H9 (cell line): ENCODE measurements at regions not wholly inside any gene's neighbourhood (a gene's known extent, or its start where the extent isn't known, plus 50 kb on each side); places are given as distances from the start of the nearest gene placed in this dataset.

Experiments used
- DNase-seq: peaks from one replicate; pipeline ENCODE4 v3.0.0-alpha.2; 2017
- H2AFZ ChIP-seq: one replicate; pipeline ENCODE4 v1.6.1; 2013; ENCODE audit warnings: mild to moderate bottlenecking, low read length, control low read depth, moderate library complexity
- H2AK5ac ChIP-seq: 2 replicates; pipeline ENCODE4 v1.6.1; 2013; ENCODE audit warnings: low read length, control low read depth, mixed read lengths; ENCODE audit not compliant: insufficient read length
- H2BK120ac ChIP-seq: one replicate; pipeline ENCODE4 v1.6.1; 2013; ENCODE audit warnings: low read depth, mild to moderate bottlenecking, low read length, control low read depth, inconsistent platforms; ENCODE audit not compliant: poor library complexity, severe bottlenecking
- H2BK12ac ChIP-seq: 2 replicates; pipeline ENCODE4 v1.6.1; 2013; ENCODE audit warnings: low read length, control low read depth, mixed read lengths, low read depth; ENCODE audit not compliant: insufficient read length
- H2BK15ac ChIP-seq: 2 replicates; pipeline ENCODE4 v1.6.1; 2013; ENCODE audit warnings: low read depth, low read length, control low read depth
- H2BK20ac ChIP-seq: one replicate; pipeline ENCODE4 v1.6.1; 2013; ENCODE audit warnings: low read depth, mild to moderate bottlenecking, low read length, control low read depth, inconsistent platforms; ENCODE audit not compliant: poor library complexity, severe bottlenecking
- H2BK5ac ChIP-seq: 2 replicates; pipeline ENCODE4 v1.6.1; 2013; ENCODE audit warnings: low read length, control low read depth, mixed read lengths; ENCODE audit not compliant: insufficient read length
- H3K14ac ChIP-seq: 2 replicates; pipeline ENCODE4 v1.6.1; 2013; ENCODE audit warnings: low read length, control low read depth; ENCODE audit not compliant: insufficient read depth
- H3K18ac ChIP-seq: 2 replicates; pipeline ENCODE4 v1.6.1; 2013; ENCODE audit warnings: low read depth, mild to moderate bottlenecking, mixed read lengths, low read length, control low read depth; ENCODE audit not compliant: insufficient read length
- H3K23ac ChIP-seq: 2 replicates; pipeline ENCODE4 v1.6.1; 2013; ENCODE audit warnings: low read length, control low read depth, mixed read lengths, low read depth; ENCODE audit not compliant: insufficient read length
- H3K23me2 ChIP-seq: 2 replicates; pipeline ENCODE4 v1.6.1; 2013; ENCODE audit warnings: low read depth, mild to moderate bottlenecking, mixed read lengths, low read length, control low read depth; ENCODE audit not compliant: insufficient read length, poor library complexity, severe bottlenecking
- H3K27ac ChIP-seq: 2 replicates; pipeline ENCODE4 v1.5.1; 2013; ENCODE audit warnings: low read length, control low read depth, mixed read lengths, low read depth; ENCODE audit not compliant: insufficient read length
- H3K27me3 ChIP-seq: 2 replicates; pipeline ENCODE4 v1.6.1; 2013; ENCODE audit warnings: low read length, control low read depth, inconsistent platforms; ENCODE audit not compliant: insufficient read depth
- H3K4ac ChIP-seq: 2 replicates; pipeline ENCODE4 v1.6.1; 2013; ENCODE audit warnings: low read depth, mild to moderate bottlenecking, control low read depth, inconsistent platforms, low read length, moderate library complexity
- H3K4me1 ChIP-seq: 2 replicates; pipeline ENCODE4 v1.6.1; 2013; ENCODE audit warnings: low read length, control low read depth, inconsistent platforms; ENCODE audit not compliant: insufficient read depth
- H3K4me2 ChIP-seq: 2 replicates; pipeline ENCODE4 v1.6.1; 2013; ENCODE audit warnings: low read length, control low read depth, mixed read lengths; ENCODE audit not compliant: insufficient read length, insufficient read depth
- H3K56ac ChIP-seq: 2 replicates; pipeline ENCODE4 v1.6.1; 2013; ENCODE audit warnings: low read depth, mild to moderate bottlenecking, mixed read lengths, low read length, control low read depth; ENCODE audit not compliant: insufficient read length
- H3K79me1 ChIP-seq: 2 replicates; pipeline ENCODE4 v1.6.1; 2013; ENCODE audit warnings: low read depth, mild to moderate bottlenecking, moderate library complexity, low read length, control low read depth, inconsistent platforms; ENCODE audit not compliant: insufficient read depth, poor library complexity, severe bottlenecking
- H3K79me2 ChIP-seq: 2 replicates; pipeline ENCODE4 v1.6.1; 2013; ENCODE audit warnings: low read length, control low read depth, inconsistent platforms; ENCODE audit not compliant: insufficient read depth
- H3K9ac ChIP-seq: 2 replicates; pipeline ENCODE4 v1.6.1; 2013; ENCODE audit warnings: low read length, control low read depth, mixed read lengths; ENCODE audit not compliant: insufficient read length; ENCODE audit errors: extremely low read depth
- H3K9me3 ChIP-seq: one replicate; pipeline ENCODE4 v1.6.1; 2013; ENCODE audit warnings: low read depth, low read length, inconsistent platforms; ENCODE audit not compliant: control insufficient read depth
- H3T11ph ChIP-seq: one replicate; pipeline ENCODE4 v1.6.1; 2013; ENCODE audit warnings: mild to moderate bottlenecking, low read length, control low read depth, inconsistent platforms
- H4K20me1 ChIP-seq: one replicate; pipeline ENCODE4 v1.6.1; 2013; ENCODE audit not compliant: control insufficient read depth, insufficient read length, insufficient read depth
- H4K5ac ChIP-seq: 2 replicates; pipeline ENCODE4 v1.6.1; 2013; ENCODE audit warnings: low read depth, mild to moderate bottlenecking, mixed read lengths, low read length, control low read depth; ENCODE audit not compliant: insufficient read length
- H4K8ac ChIP-seq: replicated peaks from 2 replicates; pipeline ENCODE4 v1.6.1; 2013; ENCODE audit warnings: low read length, control low read depth, mixed read lengths, low read depth; ENCODE audit not compliant: insufficient read length
- H4K91ac ChIP-seq: 2 replicates; pipeline ENCODE4 v1.6.1; 2013; ENCODE audit warnings: low read depth, mild to moderate bottlenecking, moderate library complexity, mixed read lengths, low read length, control low read depth; ENCODE audit not compliant: insufficient read length
- H3K27ac Mint-ChIP-seq, 3 experiments: 2 replicates in 2 of 3; 3 replicates in 1 of 3; pipeline ENCODE4 v1.8.0; 2020 to 2021; ENCODE audit warnings: mixed read lengths in 3 of 3, mild to moderate bottlenecking in 1 of 3, moderate library complexity in 1 of 3
- H3K27me3 Mint-ChIP-seq: 2 replicates; pipeline ENCODE4 v1.8.0; 2021; ENCODE audit warnings: low read depth, mild to moderate bottlenecking, moderate library complexity, mixed read lengths
- H3K36me3 Mint-ChIP-seq, 3 experiments: 2 replicates in 2 of 3; 3 replicates in 1 of 3; pipeline ENCODE4 v1.8.0; 2020 to 2021; ENCODE audit warnings: low read depth in 3 of 3, mixed read lengths in 3 of 3; ENCODE audit not compliant: insufficient read depth in 1 of 3
- H3K4me1 Mint-ChIP-seq, 2 experiments: 2 replicates each; pipeline ENCODE4 v1.8.0; 2020; ENCODE audit warnings: mixed read lengths in 2 of 2
- H3K4me3 Mint-ChIP-seq, 2 experiments: 2 replicates in 1 of 2; 3 replicates in 1 of 2; pipeline ENCODE4 v1.8.0; 2020 to 2021; ENCODE audit warnings: mild to moderate bottlenecking in 2 of 2, mixed read lengths in 2 of 2, moderate library complexity in 1 of 2
- H3K9me3 Mint-ChIP-seq, 2 experiments: 2 replicates in 1 of 2; 3 replicates in 1 of 2; pipeline ENCODE4 v1.8.0; 2020; ENCODE audit warnings: mild to moderate bottlenecking in 2 of 2, mixed read lengths in 2 of 2, moderate library complexity in 1 of 2
- CTCF ChIP-seq: fragments of 200-600 bp; sonication (generic); conservative IDR thresholded peaks from 3 replicates; pipeline ENCODE4 v1.8.0; 2021; ENCODE audit warnings: antibody characterized with exemption, mild to moderate bottlenecking
- WGBS: extraction: QIAGEN DNeasy Blood & Tissue Kit; methylation state at CpG from one replicate; pipeline ENCODE4 v1.1.7; 2013; ENCODE audit warnings: missing lambda C conversion rate, low lambda C conversion rate, mixed read lengths; ENCODE audit not compliant: insufficient read length; ENCODE audit errors: extremely low coverage; 5-methylcytosine and 5-hydroxymethylcytosine counted together

DNA sequence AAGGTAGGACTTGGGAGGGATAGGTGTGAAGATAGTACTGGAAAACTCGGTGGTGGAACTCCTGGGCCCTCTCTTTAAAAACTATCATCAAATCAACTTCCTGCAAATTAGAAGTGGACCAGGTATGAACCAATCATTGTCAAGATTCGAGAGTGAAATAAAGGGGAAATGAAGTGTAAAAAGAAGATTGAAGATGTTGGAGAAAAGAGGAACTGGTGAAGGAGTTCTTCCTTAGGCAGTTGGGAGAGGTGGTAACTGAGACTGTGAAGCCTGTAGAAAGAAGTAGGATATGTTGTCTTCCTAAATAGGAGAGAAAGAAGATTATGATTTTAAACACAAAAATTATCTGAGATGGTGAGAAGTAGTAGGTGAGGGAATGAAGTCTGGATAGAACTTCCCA lies 212.2 kb downstream of the PPP1R2C start:
- H3K4me1 Mint-ChIP-seq, result no peaks in the 10 kb centered on the region
- Histone ChIP-seq H2AK5ac (no peak overlapping the region), H3K56ac (no peak overlapping the region), H3K4me1 (no peaks in the 10 kb centered on the region), H3K18ac (no peak overlapping the region), H3K4me2 (no peak overlapping the region), H3K23ac (no peak overlapping the region), H4K5ac (no peak overlapping the region), H3K14ac (no peak overlapping the region), H2AFZ (no peak overlapping the region), H2BK15ac (no peak overlapping the region), H3K9ac (no peak overlapping the region), H4K8ac (no peak overlapping the region), H3K23me2 (no peaks in the 10 kb centered on the region), H3K27me3 (no peaks in the 10 kb centered on the region), H3K79me1 (no peaks in the 10 kb centered on the region), H2BK20ac (no peak overlapping the region), H3K9me3 (no peaks in the 10 kb centered on the region), H2BK12ac (no peak overlapping the region), H3K79me2 (no peaks in the 10 kb centered on the region), H3T11ph (no peak overlapping the region), H3K4ac (no peak overlapping the region), H4K20me1 (no peaks in the 10 kb centered on the region), H3K27ac (no peak overlapping the region), H2BK5ac (no peak overlapping the region), H2BK120ac (no peak overlapping the region), H4K91ac (no peak overlapping the region)
- no peak overlapping the region for H3K4me3 Mint-ChIP-seq
- DNase-seq, result no peak
- H3K27ac Mint-ChIP-seq, result no peak overlapping the region
- no peak for TF ChIP-seq CTCF
- H3K36me3 Mint-ChIP-seq, result peaks cover 0 to 4% (median 0%) of the 10 kb centered on the region in 3 experiments; a peak in 4 of 7 replicates
- 100% methylated on average over 1 of the region's 2 CpGs for WGBS
- no peaks in the 10 kb centered on the region; the same call in 1 of the 2 replicates for H3K27me3 Mint-ChIP-seq
- peaks cover 6 to 32% of the 10 kb centered on the region in 2 experiments; a peak in 4 of 5 replicates for H3K9me3 Mint-ChIP-seq
